ENCODE measurements at regions not wholly inside any gene's neighbourhood (a gene's known extent, or its start where the extent isn't known, plus 50 kb on each side); places are given as distances from the start of the nearest gene placed in this dataset.
"Not testable (repeated sequence)": the region's sequence is repeated elsewhere in the genome, so short reads cannot be mapped to it uniquely, and the experiment has no call there.

DNA sequence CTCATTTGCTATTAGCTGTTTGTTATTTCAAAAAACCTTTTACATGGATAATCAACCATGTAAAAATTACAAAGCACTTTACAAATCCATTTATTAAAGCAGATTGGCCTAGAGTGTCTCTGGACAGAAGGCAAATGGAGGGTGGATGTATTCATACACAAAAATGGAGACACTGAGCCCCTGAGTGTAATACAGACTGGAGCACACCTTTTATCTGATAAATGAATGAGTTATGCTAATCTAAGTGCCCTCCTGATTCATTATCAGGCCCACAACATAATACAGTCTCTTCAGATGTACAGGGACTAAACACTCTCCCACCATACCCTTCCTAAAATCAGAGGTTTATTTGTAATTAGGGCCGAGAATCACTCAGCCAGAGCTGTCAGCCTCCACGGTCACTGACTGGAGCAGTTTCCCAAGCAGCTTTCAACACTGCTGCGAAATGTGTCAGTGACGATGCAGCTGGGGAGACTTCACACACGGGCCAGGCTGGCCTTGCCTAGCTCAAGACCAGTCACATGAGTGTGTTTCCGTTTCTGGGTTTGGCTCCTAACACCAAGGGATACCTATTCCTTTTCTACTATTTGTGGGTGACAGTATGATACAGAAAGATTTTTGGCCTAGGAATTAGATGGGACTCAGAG, 271.8 kb downstream of the ZIC1 start:
- DNase-seq: no peak

DNA sequence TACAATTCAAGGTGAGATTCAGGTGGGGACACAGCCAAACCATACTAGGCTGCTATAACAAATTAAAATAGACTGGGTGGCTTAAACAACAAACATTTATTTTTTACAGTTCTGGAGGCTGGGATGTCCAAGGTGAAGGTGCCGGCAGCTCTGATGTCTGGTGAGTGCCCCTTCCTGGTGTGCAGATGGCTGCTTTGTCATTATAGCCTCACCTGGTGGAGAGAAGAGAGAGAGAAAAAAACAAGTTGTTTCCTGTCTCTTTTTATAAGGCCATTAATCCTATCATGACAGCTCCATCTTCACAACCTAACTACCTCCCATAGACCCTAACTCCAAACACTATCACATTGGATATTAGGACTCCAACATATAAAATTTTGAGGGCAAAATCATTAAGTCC, 279.7 kb downstream of the ZIC1 start:
- no peak for DNase-seq

- peak; percentile 75 for DNase-seq
Observed at GRCh38 chr3:147699175-147699838, 290.1 kb downstream of the ZIC1 start.

DNA sequence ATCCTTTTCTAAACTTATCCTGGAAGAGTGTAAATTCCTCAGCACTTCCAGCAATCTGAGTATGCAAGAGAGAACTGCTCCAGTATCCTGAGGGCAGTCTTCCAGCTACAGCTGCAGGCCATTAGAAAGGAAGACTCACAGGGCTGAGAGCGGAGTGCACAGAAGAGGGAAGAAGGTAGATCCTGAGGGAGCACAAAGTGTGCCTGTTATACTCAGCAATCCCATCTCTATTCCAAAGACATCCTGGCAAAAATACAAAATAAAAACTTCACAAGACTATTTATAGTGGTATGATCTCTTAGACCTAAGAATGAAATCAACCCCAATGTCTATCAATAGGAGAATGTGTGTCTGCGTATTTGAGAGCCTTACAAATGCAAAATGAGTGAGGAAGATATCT, 292.0 kb downstream of the ZIC1 start:
- peak; percentile 5 for DNase-seq

DNA sequence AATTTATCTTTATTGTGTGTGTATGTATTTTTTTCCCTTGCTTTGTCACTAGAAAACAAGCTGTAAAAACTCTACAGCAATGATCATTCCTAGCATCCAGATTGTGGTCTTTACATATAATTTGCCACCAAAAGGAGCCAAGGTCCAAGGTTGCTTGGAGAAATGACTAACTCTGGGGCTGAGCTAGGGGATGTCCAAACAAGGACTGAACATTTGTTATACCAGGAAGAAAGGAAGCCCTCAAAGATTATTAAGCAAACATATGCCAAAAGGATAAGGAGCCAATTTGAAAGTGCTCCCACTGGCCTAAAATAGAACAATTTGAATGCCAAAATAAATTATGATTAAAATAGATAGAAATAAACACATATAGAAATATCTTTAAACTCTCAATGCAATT, 293.3 kb downstream of the ZIC1 start:
- no peak for DNase-seq

- no peak for DNase-seq
Observed at GRCh38 chr3:147705651-147706051, 296.5 kb downstream of the ZIC1 start.

DNA sequence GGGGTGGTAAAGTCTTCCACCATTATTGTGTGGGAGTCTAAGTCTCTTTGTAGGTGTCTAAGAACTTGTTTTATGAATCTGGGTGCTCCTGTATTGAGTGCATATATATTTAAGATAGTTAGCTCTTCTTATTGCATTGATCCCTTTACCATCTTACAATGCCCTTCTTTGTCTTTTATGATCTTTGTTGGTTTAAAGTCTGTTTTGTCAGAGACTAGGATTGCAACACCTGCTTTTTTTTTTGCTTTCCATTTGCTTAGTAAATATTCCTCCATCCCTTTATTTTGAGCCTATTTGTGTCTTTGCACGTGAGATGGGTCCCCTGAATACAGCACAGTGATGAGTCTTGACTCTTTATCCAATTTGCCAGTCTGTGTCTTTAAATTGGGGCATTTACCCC, 301.6 kb downstream of the ZIC1 start:
- DNase-seq: not testable (repeated sequence)

DNA sequence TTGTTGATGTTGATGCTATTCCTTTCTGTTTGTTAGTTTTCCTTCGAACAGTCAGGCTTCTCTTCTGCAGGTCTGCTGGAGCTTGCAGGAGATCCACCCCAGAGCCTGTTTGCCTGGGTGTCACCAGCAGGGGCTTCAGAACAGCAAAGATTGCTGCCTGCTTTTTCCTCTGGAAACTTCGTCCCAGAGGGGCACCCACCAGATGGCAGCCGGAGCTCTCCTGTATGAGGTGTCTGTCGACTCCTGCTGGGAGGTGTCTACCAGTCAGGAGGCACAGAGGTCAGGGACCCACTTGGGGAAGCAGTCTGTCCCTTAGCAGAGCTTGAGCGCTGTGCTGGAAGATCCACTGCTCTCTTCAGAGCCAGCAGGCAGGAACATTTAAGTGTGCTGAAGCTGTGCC, 303.2 kb downstream of the ZIC1 start:
- DNase-seq: no peak

- not testable (repeated sequence) for DNase-seq
Observed at GRCh38 chr3:147712758-147713157, 303.6 kb downstream of the ZIC1 start.

GRCh38 chr3:147713234-147714133, 304.3 kb downstream of the ZIC1 start:
- no peak for DNase-seq

GRCh38 chr3:147729641-147730040, 320.5 kb downstream of the ZIC1 start:
- no peak for DNase-seq

DNA sequence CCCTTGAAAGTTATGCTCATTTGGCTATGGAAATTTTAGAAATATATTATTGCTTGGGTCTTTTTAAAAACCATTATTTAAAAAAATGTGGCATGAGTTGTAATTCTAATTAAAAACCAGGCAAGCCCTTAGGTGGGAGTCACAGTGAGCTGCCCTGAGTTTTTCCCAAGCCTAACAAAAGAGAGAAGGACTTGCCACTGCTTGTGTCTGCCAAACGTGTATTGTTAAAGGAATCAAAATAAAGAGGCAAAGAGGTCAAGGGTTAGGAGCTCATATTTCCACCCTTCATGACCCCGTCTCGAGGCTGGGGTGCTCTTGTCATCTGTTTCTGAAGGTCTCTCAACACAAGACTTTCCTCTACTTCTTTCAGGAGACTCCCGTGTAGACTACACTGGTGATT, 321.1 kb downstream of the ZIC1 start:
- DNase-seq: no peak

GRCh38 chr3:147733217-147733616, 324.1 kb downstream of the ZIC1 start:
- peak; percentile 32 for DNase-seq

DNA sequence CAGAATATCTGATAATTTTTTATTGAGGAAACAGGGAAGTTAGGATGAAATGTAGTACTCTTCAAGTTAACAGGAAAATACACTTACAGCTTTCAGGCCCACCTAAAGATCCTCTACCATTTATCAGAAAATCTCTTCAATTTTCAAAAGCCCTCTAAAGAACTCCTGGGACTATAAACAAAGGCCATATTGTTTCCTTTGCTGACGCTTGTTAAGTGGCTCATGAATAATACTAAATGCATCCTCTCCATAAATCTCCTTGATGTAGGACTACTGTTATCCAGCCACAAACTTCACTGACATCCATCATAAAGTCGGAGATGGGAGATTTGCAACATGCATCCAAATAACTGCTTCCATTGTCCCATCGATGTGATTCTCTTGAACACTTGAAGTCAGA, 326.5 kb downstream of the ZIC1 start:
- no peak for DNase-seq

DNA sequence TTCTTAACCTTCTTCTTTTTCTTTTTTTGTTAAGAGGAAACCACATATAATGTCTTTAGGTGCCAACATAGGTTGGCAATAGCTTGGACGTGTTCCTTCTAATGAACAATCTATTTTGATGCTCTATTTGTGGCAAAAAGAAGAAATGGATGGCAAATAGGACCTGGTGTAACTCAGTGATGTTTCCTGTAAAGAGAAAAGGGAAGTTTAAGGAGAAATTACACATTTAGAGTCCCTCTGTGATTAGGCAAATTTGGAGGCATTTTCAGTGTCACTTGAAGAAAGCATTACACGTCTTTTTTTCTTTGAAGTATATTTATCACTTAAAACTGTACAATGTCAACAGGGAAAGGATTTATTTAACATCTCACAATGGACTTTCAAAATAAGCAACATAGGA, 327.1 kb downstream of the ZIC1 start:
- no peak for DNase-seq

- DNase-seq: peak; percentile 3
Observed at GRCh38 chr3:147737376-147737775, 328.2 kb downstream of the ZIC1 start.

- DNase-seq: no peak
Observed at GRCh38 chr3:147740928-147741327, 331.8 kb downstream of the ZIC1 start.

DNA sequence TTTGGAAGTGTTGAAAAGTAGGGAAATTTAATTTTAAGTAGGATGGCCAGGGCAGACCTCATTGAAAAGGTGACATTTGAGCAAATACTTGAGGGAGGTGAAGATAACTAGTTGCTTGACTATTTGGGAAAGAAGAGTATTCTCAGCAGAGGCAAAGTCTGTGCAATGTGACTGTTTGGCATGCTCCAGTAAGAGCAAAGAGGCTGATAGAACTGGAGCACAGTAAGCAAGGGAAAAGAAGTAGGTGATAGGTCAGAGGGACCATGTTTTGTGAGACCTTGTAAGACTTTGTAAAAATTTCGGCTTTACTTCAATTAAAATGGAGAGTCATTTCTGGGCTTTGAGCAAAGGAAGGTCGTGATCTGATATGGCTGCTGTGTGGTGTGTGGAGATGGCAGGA, 335.8 kb downstream of the ZIC1 start:
- DNase-seq: no peak

- DNase-seq: no peak
Observed at GRCh38 chr3:147755310-147755709, 346.1 kb downstream of the ZIC1 start.

- DNase-seq: no peak
Observed at GRCh38 chr3:147756476-147756875, 347.3 kb downstream of the ZIC1 start.

DNA sequence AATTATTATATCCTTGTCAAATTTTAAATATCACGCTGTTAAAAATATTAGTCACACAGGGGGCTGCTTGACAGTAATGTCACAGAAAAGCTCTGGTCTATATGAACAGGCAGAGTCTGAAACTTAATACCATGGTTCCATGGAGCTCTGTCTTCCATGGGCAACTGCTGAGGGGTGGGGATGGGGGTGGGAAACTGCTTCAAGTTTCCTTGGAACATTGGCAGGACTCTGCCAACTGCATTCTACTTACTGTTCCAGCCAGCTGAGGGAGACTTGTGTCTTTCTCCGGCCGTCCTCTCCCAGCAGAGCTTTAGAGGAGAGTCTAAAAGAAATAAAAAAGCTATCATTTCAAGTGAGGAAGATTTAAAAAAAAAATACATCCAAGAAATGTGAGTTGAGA, 348.7 kb downstream of the ZIC1 start:
- DNase-seq: no peak

DNA sequence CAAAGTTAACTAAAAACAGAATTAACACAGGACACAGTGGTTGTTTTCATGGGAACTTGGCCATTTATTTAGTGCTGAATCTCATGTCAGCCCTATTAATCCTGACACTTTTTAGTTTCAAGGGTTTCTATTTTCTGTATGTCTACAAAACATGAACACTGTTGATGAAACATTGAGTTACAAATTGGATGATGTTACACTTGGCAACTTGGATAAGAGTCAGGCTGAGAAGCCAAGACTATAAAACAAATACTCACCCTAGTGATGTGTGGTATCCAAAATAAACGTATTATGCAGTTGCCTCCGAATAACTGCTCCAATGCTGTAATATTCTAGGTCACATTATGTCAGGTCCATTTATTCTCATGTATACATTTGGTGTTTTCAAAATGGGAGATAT, 349.6 kb downstream of the ZIC1 start:
- DNase-seq: no peak

- no peak for DNase-seq
Observed at GRCh38 chr3:147760085-147760484, 350.9 kb downstream of the ZIC1 start.

- no peak for DNase-seq
Observed at GRCh38 chr3:147760941-147761340, 351.8 kb downstream of the ZIC1 start.
